GM19463 (cell line): ENCODE measurements at regions not wholly inside any gene's neighbourhood (a gene's known extent, or its start where the extent isn't known, plus 50 kb on each side); places are given as distances from the start of the nearest gene placed in this dataset.

Source experiments
- ATAC-seq: cut with Tn5 transposase; IDR thresholded peaks from one replicate; pipeline ENCODE4 v1.9.1; 2021; ENCODE audit warnings: mild to moderate bottlenecking, moderate library complexity; ENCODE audit not compliant: unreplicated experiment

DNA sequence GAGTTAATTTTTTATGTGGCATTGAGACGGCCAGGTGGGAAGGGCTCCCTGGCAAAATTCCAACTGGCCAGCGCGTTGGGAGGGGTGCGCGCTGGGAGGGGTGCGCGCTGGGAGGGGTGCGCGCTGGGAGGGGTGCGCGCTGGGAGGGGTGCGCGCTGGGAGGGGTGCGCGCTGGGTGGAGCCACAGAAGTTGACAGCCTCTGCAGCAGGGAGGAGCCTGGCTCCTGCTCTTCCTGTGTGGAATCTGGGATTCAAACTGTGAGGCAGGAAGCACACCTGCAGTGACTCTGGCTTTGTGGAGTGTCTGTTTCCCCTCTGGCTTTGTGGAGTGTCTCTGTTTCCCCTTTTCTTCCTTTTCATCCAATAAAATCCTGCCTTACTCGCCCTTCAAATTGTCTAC, 147.9 kb upstream of the CBLN2 start:
- no peak for ATAC-seq

DNA sequence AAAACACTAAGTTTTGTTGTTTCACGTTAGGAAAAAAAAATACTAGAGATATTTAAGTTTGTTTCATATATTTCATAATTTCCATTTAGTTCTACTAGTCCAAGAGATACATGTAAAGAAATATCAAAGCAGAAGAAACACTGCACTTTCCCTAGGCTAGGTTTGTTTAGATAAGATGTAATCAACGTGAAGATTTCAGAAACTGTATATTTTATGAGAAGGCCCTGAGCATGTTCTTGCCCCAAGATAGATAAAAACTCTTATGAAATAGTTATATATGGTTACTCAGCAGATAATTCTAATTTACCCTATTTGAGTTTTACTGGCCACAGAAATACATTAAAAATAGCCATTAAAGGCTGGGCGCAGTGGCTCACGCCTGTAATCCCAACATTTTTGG, 143.6 kb upstream of the CBLN2 start:
- ATAC-seq = no peak

DNA sequence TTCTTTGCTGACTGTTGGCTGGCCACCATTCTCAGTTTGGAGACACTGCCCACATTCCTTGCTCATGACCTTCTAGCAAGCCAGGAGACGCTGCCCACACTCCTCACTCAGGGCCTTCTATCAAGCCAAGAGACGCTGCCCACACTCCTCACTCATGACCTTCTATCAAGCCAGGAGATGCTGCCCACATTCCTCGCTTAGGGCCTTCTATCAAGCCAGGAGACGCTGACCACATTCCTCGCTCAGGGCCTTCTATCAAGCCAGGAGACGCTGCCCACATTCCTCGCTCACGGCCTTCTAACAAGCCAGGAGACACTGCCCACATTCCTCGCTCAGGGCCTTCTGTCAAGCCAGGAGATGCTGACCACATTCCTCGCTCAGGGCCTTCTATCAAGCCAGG, 131.3 kb upstream of the CBLN2 start:
- ATAC-seq = no peak

DNA sequence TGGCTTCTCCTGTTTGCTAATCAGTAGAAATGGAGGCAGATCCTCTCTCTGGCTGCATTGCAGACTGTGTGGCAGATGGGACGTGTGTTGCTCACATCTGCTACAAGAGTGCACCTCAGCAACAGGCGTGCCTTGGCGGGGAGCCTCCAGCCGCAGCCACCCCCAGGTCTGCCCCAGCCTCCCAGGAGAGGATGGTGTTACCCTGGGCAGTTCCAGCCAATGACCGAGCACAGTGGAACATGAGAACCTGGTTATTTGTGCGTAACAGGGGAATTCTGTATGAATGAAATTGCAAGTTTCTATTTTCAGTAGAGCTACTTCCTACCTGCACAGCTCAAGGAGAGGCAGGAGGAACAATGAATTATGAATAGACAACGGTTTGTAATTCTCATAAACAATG, 130.6 kb upstream of the CBLN2 start:
- peak; percentile 96 for ATAC-seq

DNA sequence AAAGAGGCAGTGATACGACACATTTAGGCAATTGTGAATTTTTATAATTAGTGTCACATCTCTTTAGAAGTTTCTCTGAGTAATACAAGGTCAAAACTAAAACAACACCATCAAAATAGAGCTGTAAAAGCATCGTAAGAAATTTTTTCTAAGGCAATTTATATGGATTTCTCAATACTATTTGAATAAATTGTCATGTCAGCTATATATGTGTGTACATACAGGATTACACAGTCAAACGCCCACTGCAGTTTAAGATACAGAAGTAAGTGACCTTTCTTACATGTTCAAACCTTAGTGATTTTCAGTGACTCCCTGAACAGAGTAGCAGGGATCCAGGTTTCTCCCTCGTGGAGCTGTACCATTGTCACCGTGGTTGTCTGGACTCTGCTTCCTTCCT, 129.1 kb upstream of the CBLN2 start:
- ATAC-seq = no peak

DNA sequence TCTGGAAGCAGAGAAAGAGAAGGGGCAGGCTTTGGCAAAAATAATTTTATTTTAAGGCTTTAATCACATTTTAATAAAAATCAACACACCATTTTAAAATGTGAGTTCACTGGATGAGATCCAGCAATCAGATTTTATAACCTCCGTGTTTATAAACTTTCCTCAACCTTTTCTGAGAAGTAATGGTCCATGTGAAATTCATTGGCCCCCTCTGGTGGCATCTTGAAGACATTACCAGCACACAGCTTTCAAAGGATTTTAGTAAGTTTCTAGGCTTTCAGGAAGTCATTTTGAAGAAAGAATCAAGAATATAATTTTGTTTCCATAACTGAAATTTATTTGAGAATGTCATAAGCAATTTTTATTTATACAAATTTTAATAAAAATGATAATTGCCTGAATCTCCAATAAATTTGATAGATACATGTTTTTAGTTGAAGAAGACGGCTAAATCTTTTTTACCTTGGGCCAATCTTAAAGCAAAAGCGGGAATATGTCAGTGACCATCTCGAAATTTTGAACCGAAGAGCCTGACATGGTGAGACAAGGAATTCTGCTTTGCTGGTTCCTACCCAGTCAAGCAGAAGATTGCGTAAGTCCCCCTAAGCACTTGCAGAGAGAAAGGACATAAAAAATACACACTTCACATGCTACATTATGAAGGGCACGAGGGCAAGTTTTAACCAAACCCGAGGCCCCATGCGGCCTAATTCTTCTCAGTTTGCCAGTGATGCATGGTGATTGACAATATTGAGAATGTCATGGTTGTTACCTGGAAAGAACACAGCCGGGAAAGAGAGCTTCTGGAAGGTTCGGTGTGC, 128.4 kb upstream of the CBLN2 start:
- peak; percentile 37 for ATAC-seq

DNA sequence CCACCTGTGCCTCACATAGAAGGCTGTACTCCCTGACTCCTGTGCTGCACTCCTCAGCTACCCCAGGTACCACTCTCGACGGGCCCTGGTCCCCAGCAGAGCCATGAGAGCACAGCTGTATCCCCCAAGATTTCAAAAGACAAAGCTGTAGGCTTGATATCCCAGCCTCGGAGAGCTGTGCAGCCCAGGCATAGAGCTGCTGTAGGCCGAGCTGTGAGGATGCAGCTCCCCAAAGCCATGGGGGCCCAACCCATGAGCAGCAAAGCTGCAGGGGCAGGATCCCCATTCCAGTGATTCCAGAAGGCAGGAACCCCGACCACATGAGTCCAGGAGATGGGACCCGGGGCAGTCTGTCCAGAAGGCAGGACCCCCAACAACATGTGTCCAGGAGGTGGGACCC, 123.8 kb upstream of the CBLN2 start:
- ATAC-seq = no peak

DNA sequence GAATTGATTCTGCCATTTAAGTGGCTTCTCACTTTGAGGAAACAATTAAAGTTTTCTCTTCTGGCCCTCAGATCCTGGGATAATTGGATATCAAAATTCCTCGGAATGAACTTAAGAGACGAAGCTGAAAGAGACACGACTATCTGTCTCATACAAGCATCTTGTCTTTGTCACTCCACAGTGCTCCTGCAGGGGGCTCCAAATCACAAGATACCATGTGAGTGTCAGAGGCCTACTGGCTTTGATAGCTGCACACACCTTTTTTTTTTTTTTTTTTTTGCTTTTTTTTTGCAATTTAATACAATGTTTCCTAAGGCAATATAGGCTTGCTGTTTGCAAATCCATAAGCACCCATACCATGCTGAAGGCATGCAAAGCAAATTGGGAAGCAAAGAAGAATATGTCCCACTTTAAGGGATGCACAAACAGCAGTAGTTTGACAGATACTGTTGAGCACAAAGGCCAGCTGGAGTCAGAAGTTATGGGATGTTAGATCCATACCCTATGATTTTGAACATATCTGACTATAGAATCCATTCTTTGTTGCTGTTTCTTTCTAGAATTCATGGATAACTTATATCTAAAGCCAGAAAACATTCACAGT, 109.0 kb upstream of the CBLN2 start:
- ATAC-seq = peak; percentile 97

DNA sequence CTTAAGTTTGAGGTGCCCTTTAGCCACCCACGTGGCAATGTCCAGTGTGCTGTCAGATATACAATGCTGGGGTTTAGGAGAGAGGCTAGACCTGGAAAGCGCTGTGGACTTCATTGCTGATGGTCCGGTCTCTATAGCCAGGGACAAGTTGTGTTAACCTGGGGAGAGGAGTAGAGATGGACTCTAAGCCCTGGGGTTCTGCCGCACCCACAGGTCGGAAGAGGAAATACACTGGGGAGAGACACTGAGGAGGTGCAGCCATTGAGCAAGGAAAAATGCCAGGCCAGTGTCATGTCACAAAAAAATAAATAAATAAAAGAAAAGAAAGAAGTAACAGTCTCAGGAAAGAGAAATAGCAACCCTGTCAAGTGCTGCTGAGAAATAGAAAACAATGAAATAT, 106.9 kb upstream of the CBLN2 start:
- ATAC-seq = no peak

DNA sequence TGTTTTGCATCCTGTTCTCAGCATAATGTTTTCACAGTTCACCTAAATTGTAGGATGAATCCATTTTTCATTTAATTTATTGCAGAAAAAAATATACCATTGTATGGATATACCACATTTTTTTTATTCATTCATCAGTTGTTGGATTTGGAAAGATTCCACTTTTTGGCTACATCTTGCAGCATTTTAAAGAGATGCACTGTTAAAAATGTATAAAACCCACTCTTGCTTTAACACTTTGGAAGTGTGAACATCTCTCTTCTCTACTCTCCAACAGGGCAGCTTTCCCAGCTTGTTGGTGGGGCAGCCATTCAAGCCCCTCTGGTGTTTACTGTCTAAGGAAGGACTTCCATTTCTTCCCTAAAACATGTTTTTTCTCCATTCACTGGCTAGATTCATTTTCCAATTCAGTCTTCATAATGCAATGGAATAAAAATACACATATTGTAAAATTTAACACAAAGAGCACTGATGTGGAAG, 104.4 kb upstream of the CBLN2 start:
- ATAC-seq = no peak

DNA sequence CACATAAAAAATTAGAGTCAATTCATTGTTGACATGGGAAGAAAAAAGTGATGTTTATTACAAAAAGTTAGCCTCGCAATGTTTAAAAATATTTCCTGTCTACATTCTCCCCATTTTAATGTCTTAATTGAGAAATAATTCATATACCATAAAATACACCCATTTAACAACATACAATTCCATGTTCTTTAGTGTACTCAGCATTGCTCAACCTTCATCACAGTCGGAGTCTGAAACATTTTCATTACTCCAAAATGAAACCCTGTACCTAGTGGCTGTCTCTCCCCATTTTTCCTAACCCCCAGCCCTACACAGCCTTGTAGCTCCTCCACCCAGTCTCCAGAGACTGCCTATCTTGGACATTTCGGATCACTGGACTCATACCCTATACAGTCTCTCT, 103.9 kb upstream of the CBLN2 start:
- no peak for ATAC-seq

DNA sequence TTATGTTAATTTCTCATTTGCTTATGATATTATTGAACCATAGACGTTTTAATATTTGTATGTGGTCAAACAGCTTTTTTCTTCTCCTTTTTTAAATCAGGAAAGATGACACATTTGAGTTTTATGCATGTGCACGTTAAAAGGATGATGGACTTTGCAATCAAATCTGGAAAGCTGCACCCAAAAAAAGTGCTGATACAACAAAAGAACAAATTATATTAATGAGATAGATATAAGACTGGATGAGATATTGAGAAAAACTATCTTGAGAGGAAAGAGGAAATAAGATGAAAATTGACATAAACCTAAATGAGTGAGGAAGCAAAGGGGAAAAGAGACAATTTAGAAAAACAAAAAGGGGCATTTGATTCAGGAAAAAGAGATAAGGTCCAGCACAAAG, 96.4 kb upstream of the CBLN2 start:
- no peak for ATAC-seq

DNA sequence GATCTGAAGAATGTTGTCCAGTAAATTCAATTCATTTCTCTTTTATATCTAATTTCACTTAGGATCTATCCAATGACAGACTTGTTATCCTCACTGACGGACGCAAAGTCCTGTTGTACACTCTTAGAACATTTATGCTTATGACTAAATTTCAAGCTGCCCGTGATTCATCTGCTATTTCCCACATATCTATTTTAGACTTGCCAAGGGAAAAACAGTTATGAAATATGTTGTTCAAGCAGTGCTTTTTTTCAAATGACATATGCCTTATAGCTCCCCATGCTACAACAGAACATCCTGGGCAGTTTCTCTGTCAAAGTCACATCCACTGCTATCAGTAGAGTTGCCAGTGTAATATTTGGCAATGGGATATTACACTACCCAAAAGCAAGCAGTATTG, 94.2 kb upstream of the CBLN2 start:
- ATAC-seq = no peak

DNA sequence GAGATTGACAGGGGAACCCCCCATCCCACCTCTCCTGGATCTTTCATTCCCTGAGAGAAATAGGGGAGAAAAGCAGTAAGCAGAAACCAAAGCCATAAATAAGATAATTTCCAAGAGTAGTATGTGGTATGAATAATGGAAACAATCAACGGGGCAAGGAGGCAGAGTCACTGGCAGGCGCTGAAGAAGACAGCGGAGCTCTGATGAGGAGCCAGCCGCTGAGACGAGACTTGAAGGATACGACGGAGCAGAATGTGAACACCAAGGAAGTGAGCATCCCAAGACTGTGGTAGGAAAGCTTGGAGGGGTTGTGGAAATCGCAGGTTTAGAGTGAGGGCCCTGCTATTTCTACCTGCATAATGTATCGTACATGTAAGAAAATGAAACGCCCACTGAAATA, 93.6 kb upstream of the CBLN2 start:
- no peak for ATAC-seq

DNA sequence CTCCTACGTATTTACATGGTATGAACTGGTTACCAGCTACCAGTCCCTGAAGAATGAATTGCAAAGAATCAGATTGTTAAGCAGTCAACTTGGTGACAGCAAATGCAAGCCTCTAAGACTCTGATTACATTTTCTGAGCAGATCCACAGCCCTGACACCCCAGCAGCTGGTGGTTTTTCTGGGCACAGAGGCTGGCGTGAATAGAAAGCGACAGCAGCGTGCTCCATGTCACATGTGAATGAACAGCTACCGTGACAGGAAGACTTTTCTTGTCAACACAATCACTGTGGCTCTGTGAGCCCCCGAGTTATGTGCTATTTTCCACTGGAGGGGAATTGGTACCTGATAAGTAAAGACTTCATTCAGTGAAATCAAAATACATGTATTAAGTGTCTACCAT, 93.2 kb upstream of the CBLN2 start:
- ATAC-seq = no peak

DNA sequence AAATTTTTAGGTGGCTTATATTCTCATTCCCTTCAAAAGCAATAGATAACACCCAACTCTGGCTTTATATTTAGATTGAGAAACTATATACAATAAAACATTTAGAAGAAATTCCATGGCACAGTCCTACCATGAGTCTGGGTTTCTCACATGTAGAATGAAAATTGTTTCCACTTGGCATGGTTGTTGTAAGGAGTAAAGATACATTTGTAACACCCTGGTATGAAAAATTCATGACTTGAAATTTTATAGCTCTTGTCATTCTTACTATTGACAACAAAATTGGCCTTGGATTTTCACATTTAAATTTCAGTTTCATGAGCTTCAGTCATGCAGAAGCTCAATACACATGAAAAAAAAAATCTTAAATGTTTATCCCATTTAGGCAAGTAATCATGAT, 92.5 kb upstream of the CBLN2 start:
- ATAC-seq = no peak

DNA sequence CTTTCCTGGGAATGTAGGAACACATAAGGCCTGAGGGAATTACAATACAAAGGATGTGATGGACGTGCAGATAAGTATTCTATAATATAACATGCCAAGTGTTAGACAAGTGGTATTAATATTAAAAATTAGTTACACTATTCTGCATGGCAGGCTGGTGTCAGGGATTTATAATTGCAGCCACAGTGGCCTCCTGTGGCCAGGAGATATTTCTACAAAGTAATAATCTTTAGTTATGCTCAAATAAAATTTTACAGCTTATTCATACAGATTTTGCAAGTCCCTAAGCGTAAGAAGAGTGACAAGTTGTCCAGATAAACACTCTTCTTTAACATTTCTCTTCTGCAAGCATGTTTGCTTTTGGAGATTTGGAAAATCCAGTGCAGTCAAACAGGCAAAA, 90.4 kb upstream of the CBLN2 start:
- ATAC-seq = no peak

DNA sequence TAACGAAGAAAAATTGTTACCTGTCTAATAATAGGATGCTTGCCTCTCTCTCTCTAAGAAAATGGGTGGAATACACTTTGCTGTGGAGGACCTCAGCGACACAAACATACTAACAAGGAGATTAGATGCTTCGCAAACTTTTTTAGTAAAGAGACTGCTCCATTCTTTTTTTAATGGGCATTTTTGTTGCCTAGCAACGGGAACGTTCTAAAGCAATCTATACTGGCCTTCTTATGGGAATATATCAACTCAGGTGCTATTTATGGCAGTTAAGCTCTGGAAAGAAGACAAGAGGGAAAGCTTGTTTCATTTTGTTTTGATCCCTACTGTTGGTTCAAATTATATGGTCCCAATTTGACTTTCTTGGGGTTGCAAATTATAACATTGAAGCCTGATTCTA, 86.8 kb upstream of the CBLN2 start:
- no peak for ATAC-seq

DNA sequence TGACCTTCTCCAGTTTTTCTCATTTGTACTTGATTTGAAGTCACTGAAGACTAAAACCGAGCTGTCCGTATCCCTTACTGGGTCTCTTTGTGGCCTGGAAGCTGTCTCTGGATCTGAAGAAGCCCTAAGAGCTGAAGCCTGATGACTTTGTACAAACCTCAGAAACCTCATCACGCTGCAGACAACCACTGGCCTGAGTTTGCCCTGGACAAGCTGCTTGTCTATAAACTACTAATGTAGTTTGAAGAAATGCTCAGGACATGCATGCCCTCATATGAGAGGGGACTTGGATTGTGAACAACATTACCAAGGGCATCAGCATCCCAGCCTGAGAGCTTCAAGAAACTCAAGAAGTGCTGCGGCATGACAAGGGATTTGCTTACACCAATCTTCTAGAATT, 79.3 kb upstream of the CBLN2 start:
- ATAC-seq = no peak

DNA sequence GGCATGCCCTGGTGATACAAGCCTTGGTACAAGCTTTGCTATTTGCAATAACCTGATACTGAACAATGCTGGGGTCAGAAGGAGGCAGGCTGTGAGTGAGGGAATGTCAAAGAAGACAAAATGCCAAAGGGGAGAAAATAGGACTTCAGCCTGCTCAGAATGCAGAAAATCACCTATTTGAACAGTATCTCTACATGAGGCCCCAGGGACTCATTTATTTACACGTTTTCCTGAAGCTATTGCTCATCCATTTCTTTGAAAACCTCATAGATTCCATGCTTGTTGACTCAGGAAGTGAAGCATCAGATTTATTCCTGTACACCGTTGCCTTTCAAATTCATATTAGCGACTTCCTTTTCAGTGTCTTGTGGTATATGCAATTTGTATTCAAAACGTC, 69.4 kb upstream of the CBLN2 start:
- no peak for ATAC-seq

DNA sequence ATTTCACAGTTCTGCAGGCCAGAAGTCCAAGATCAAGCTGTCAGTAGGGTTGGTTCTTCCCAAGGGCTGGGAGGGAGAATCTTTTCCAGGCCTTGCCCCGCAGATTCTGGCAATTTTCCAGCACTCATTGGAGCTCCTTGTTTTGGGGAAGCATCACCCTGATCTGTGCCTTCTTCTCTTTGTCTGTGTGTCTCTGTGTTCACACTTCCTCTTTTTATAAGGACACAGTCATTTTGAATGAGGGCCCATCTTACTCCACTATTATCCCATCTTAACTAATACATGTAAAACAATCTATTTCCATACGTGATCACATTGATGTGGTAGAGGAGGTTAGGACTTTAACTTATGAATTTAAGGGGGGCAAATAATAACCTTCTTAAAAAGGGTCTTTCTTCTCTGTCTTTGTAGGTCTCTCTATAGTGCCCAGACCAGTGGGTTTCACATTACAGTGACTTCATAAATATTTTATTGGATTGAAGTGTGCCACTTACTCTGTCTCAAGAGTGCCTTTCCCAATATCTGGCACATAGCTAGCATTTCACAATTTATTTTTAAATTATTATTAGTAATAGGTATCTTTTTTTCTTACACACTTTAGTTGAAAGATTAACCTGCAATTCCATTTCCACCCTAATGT, 68.9 kb upstream of the CBLN2 start:
- no peak for ATAC-seq

DNA sequence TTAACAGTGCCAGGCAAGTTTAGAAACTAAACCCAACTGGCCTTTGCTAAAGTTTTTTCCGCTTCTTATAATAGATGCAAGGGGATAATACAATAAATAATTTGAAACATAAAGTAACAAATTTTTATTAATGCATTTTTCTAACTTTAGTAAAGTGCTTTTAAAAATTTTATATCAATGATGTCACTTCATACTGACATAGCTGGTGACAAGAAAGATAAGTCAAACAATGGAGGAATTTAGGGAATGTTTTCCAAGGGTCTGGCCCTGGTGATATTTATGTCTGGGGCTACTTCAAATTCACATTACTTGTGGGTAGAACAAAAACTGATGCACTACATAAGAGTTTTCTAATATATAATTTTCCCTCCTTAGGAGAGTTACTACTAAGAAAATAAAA, 61.2 kb upstream of the CBLN2 start:
- no peak for ATAC-seq
